ENCODE measurements at regions not wholly inside any gene's neighbourhood (a gene's known extent, or its start where the extent isn't known, plus 50 kb on each side); places are given as distances from the start of the nearest gene placed in this dataset.

GRCh38 chr2:88853403-88853790 is 161.9 kb downstream of the RPIA start:
- H3K27ac ChIP-seq (ENCODE audit: low read depth, low read length): no peak overlapping the region
- H3K36me3 Mint-ChIP-seq (ENCODE audit: low read depth): no peaks in the 10 kb centered on the region

GRCh38 chr2:88854528-88854927 is 163.1 kb downstream of the RPIA start:
- TF ChIP-seq CTCF (conservative IDR thresholded peaks at IDR 0.05): no peak
- WGBS, 2 experiments (ENCODE audit: insufficient coverage in 1 of 2, insufficient read length in 1 of 2): 82 to 100% methylated on average over 1 to 2 of the region's 2 CpGs
- no peaks in the 10 kb centered on the region for H3K27me3 Mint-ChIP-seq (ENCODE audit: insufficient read depth)

More at GRCh38 chr2:88853403-88853790, 161.9 kb downstream of the RPIA start:
- DNase-seq: no peak
- H3K4me3 ChIP-seq (ENCODE audit: low read length): no peak overlapping the region
- no peaks in the 10 kb centered on the region for H3K4me1 ChIP-seq (ENCODE audit: control insufficient read depth, insufficient read depth, low read length)
- Mint-ChIP-seq H3K4me1 (peaks cover 2% of the 10 kb centered on the region), H3K4me3 (no peak overlapping the region), H3K27ac (no peak overlapping the region), H3K9me3 (peaks cover 45% of the 10 kb centered on the region), H3K27me3 (ENCODE audit: insufficient read depth) (peaks cover 3% of the 10 kb centered on the region)
- TF ChIP-seq CTCF (conservative IDR thresholded peaks at IDR 0.05): no peak
- H3K9me3 ChIP-seq (ENCODE audit: control insufficient read depth, low read length): no peaks in the 10 kb centered on the region
- H3K9ac ChIP-seq (ENCODE audit: extremely low read depth, low read length, poor library complexity, severe bottlenecking): no peak overlapping the region
- 86 to 87% methylated on average over 2 of the region's 2 CpGs for whole genome bisulfite sequencing, 2 experiments (ENCODE audit: insufficient coverage in 1 of 2, insufficient read length in 1 of 2)
- H3K36me3 ChIP-seq (ENCODE audit: control insufficient read depth, insufficient read depth, low read length): no peaks in the 10 kb centered on the region
- H3K27me3 ChIP-seq (ENCODE audit: control insufficient read depth, insufficient read depth, low read length, poor library complexity, severe bottlenecking): peaks cover 20% of the 10 kb centered on the region

GRCh38 chr2:88855620-88856408 is 164.3 kb downstream of the RPIA start:
- TF ChIP-seq CTCF (conservative IDR thresholded peaks at IDR 0.05): no peak

More at GRCh38 chr2:88854528-88854927, 163.1 kb downstream of the RPIA start:
- H3K36me3 ChIP-seq (ENCODE audit: control insufficient read depth, insufficient read depth, low read length): no peaks in the 10 kb centered on the region
- H3K27ac ChIP-seq (ENCODE audit: low read depth, low read length): no peak overlapping the region
- Mint-ChIP-seq H3K36me3 (ENCODE audit: low read depth) (no peaks in the 10 kb centered on the region), H3K4me1 (peaks cover 2% of the 10 kb centered on the region), H3K4me3 (no peak overlapping the region), H3K27ac (no peak overlapping the region), H3K9me3 (peaks cover 45% of the 10 kb centered on the region)
- H3K9ac ChIP-seq (ENCODE audit: extremely low read depth, low read length, poor library complexity, severe bottlenecking): no peak overlapping the region
- no peak for DNase-seq
- no peaks in the 10 kb centered on the region for H3K9me3 ChIP-seq (ENCODE audit: control insufficient read depth, low read length)
- H3K4me1 ChIP-seq (ENCODE audit: control insufficient read depth, insufficient read depth, low read length): no peaks in the 10 kb centered on the region
- no peak overlapping the region for H3K4me3 ChIP-seq (ENCODE audit: low read length)
- peaks cover 20% of the 10 kb centered on the region for H3K27me3 ChIP-seq (ENCODE audit: control insufficient read depth, insufficient read depth, low read length, poor library complexity, severe bottlenecking)

More at GRCh38 chr2:88855620-88856408, 164.3 kb downstream of the RPIA start:
- no peak overlapping the region for H3K4me3 ChIP-seq (ENCODE audit: low read length)
- no peak overlapping the region for H3K4me3 Mint-ChIP-seq
- H3K9me3 ChIP-seq (ENCODE audit: control insufficient read depth, low read length): no peaks in the 10 kb centered on the region
- H3K36me3 Mint-ChIP-seq (ENCODE audit: low read depth): no peaks in the 10 kb centered on the region
- H3K4me1 Mint-ChIP-seq: peaks cover 2% of the 10 kb centered on the region
- peaks cover 20% of the 10 kb centered on the region for H3K27me3 ChIP-seq (ENCODE audit: control insufficient read depth, insufficient read depth, low read length, poor library complexity, severe bottlenecking)
- H3K27ac ChIP-seq (ENCODE audit: low read depth, low read length): no peak overlapping the region
- H3K36me3 ChIP-seq (ENCODE audit: control insufficient read depth, insufficient read depth, low read length): no peaks in the 10 kb centered on the region
- no peak overlapping the region for H3K27ac Mint-ChIP-seq
- peaks cover 49% of the 10 kb centered on the region for H3K9me3 Mint-ChIP-seq
- no peaks in the 10 kb centered on the region for H3K4me1 ChIP-seq (ENCODE audit: control insufficient read depth, insufficient read depth, low read length)
- WGBS, 2 experiments (ENCODE audit: insufficient coverage in 1 of 2, insufficient read length in 1 of 2): 87% methylated on average over 2 of the region's 3 CpGs; no CpG with 5 or more reads in 1 of the 2 experiments
- no peak overlapping the region for H3K9ac ChIP-seq (ENCODE audit: extremely low read depth, low read length, poor library complexity, severe bottlenecking)
- no peaks in the 10 kb centered on the region for H3K27me3 Mint-ChIP-seq (ENCODE audit: insufficient read depth)
- DNase-seq: no peak
